ENCODE measurements at regions not wholly inside any gene's neighbourhood (a gene's known extent, or its start where the extent isn't known, plus 50 kb on each side); places are given as distances from the start of the nearest gene placed in this dataset.
A peak's percentile ranks its signal among the peaks of the same experiment; 100 is the strongest.

DNA sequence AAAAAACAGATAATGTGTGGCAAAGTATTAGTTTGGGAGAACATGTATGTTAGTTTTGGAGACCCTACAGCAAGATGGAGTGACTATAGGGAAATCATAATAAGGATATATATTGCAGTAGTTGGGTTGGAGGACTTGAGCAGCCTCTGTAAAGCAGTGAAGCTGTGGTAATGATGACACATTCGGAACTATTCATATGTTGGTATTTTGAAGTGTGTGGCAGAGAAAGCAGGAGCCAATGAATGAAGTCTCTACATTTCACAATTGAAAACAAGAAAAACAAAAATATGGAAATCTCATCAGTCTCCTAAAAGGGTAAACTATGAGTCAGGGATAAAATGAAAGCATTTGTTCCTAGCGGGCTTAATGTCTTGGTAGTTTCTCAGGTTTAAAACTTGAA lies 645.9 kb downstream of the OTOL1 start:
- DNase-seq = peak; percentile 53
- no peaks in the 10 kb centered on the region for H3K9me3 ChIP-seq (ENCODE audit: low read length)
- H3K4me1 ChIP-seq (ENCODE audit: insufficient read depth, low read length) = peaks cover 28% of the 10 kb centered on the region
- peak; percentile 34; the same call in 1 of the 2 replicates for ATAC-seq
- no TSS peak for BruUV-seq (replicated peaks)
- H3K27me3 ChIP-seq (ENCODE audit: low read length) = no peaks in the 10 kb centered on the region
- intact Hi-C loops (cut with micrococcal nuclease) = loop anchor here (10.0 kb wide), 1 partner anchor 222 kb away; no protein-coding TSS in a partner anchor
- TF ChIP-seq, protein P1, sequence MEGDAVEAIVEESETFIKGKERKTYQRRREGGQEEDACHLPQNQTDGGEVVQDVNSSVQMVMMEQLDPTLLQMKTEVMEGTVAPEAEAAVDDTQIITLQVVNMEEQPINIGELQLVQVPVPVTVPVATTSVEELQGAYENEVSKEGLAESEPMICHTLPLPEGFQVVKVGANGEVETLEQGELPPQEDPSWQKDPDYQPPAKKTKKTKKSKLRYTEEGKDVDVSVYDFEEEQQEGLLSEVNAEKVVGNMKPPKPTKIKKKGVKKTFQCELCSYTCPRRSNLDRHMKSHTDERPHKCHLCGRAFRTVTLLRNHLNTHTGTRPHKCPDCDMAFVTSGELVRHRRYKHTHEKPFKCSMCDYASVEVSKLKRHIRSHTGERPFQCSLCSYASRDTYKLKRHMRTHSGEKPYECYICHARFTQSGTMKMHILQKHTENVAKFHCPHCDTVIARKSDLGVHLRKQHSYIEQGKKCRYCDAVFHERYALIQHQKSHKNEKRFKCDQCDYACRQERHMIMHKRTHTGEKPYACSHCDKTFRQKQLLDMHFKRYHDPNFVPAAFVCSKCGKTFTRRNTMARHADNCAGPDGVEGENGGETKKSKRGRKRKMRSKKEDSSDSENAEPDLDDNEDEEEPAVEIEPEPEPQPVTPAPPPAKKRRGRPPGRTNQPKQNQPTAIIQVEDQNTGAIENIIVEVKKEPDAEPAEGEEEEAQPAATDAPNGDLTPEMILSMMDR (conservative IDR thresholded peaks at IDR 0.05; ENCODE audit: low read depth, low read length) = no peak
- no peak for TF ChIP-seq EZH2 (IDR thresholded peaks at IDR 0.05; ENCODE audit: low read length, unreplicated experiment)
- no peak for TF ChIP-seq EZH2phosphoT487 (IDR thresholded peaks at IDR 0.05; ENCODE audit: borderline replicate concordance, low read length)
- no peaks in the 10 kb centered on the region for H3K36me3 ChIP-seq (ENCODE audit: low read depth, low read length)
- no peak overlapping the region for H3K4me2 ChIP-seq (ENCODE audit: low read length)
- H3K9ac ChIP-seq (ENCODE audit: low read length) = no peak overlapping the region
- no peak overlapping the region for H2AFZ ChIP-seq (ENCODE audit: low read length)
- H3F3A ChIP-seq (ENCODE audit: low read length, unreplicated experiment) = no peaks in the 10 kb centered on the region
- H3K9me2 ChIP-seq (replicated peaks; ENCODE audit: low read length) = no peaks in the 10 kb centered on the region
- H4K20me1 ChIP-seq (ENCODE audit: low read length) = no peaks in the 10 kb centered on the region
- H3K4me3 ChIP-seq (ENCODE audit: low read length) = no peak overlapping the region
- POLR2A ChIA-PET (ENCODE audit: unreplicated experiment) = no interaction called here
- H3K27ac ChIP-seq (ENCODE audit: low read length) = no peak overlapping the region
- no peaks in the 10 kb centered on the region for H3K79me2 ChIP-seq (ENCODE audit: low read length)
- CTCF ChIA-PET = no interaction called here

DNA sequence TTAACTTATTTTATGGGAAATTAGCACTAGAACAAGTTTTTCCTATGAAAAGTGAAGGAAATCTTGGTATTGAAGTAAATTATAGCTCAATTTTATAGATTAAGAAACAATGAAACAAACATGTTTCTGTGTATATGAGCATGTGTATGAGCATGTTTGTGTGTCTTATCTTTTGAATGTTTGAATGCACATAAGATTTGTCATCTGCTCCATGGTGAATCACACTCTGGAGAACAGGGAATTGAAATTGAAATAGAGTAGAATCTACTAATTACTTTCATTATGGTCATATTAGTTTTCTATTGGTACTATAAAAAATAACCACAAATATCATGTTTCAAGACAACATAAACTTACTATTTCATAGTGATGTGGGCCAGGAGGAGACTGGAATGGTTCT lies 646.6 kb downstream of the OTOL1 start:
- Histone ChIP-seq H3K4me1 (ENCODE audit: insufficient read depth, low read length) (peaks cover 28% of the 10 kb centered on the region), H3K9me3 (ENCODE audit: low read length) (no peaks in the 10 kb centered on the region), H3K4me3 (ENCODE audit: low read length) (no peak overlapping the region), H3K79me2 (ENCODE audit: low read length) (no peaks in the 10 kb centered on the region), H3F3A (ENCODE audit: low read length, unreplicated experiment) (no peaks in the 10 kb centered on the region), H2AFZ (ENCODE audit: low read length) (no peak overlapping the region), H3K36me3 (ENCODE audit: low read depth, low read length) (no peaks in the 10 kb centered on the region), H3K9ac (ENCODE audit: low read length) (no peak overlapping the region), H3K9me2 (replicated peaks; ENCODE audit: low read length) (no peaks in the 10 kb centered on the region), H3K27ac (ENCODE audit: low read length) (no peak overlapping the region), H4K20me1 (ENCODE audit: low read length) (no peaks in the 10 kb centered on the region), H3K4me2 (ENCODE audit: low read length) (no peak overlapping the region), H3K27me3 (ENCODE audit: low read length) (no peaks in the 10 kb centered on the region)
- BruUV-seq (replicated peaks) = no TSS peak
- ChIA-PET CTCF (interaction anchor here (0.7 kb wide), 1 partner anchor 112 kb away, joined by 4 read pairs; no protein-coding TSS in a partner anchor), POLR2A (ENCODE audit: unreplicated experiment) (no interaction called here)
- TF ChIP-seq EZH2phosphoT487 (IDR thresholded peaks at IDR 0.05; ENCODE audit: borderline replicate concordance, low read length) = no peak
- TF ChIP-seq EZH2 (IDR thresholded peaks at IDR 0.05; ENCODE audit: low read length, unreplicated experiment) = no peak
- TF ChIP-seq, protein P1 (conservative IDR thresholded peaks at IDR 0.05; ENCODE audit: low read depth, low read length) = no peak
- DNase-seq = peak; percentile 21
- no peak for ATAC-seq
- intact Hi-C loops (cut with micrococcal nuclease) = loop anchor here (10.0 kb wide), 1 partner anchor 222 kb away; no protein-coding TSS in a partner anchor

DNA sequence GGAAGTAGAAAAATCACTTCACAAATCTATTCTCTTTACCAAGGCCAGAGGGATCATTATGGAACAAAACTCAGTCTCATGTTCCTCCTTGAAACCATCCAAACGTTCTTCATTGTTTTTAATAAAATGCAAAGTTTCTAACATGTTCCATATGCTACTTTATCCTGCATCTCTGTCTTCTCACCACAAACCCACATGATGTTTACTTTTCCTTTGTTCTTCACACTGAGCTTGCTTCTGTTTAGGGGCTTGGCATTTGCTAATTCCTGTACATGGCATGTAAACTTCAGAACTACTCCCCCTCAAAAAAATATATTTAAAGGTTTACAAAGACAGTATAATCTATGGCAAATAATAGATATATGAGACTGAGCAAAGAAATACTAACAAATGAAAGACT lies 651.4 kb downstream of the OTOL1 start:
- POLR2A ChIA-PET (ENCODE audit: unreplicated experiment) = no interaction called here
- TF ChIP-seq EZH2 (IDR thresholded peaks at IDR 0.05; ENCODE audit: low read length, unreplicated experiment) = no peak
- TF ChIP-seq EZH2phosphoT487 (IDR thresholded peaks at IDR 0.05; ENCODE audit: borderline replicate concordance, low read length) = no peak
- TF ChIP-seq, protein P1 (conservative IDR thresholded peaks at IDR 0.05; ENCODE audit: low read depth, low read length) = no peak

More for the DNA sequence above, 651.4 kb downstream of the OTOL1 start:
- BruUV-seq (replicated peaks) = no TSS peak
- no peak overlapping the region for H2AFZ ChIP-seq (ENCODE audit: low read length)
- H3K4me3 ChIP-seq (ENCODE audit: low read length) = no peak overlapping the region
- CTCF ChIA-PET = no interaction called here
- H3K9me2 ChIP-seq (replicated peaks; ENCODE audit: low read length) = no peaks in the 10 kb centered on the region
- no peak for ATAC-seq
- H3K9me3 ChIP-seq (ENCODE audit: low read length) = no peaks in the 10 kb centered on the region
- DNase-seq = no peak
- H3F3A ChIP-seq (ENCODE audit: low read length, unreplicated experiment) = no peaks in the 10 kb centered on the region
- H3K36me3 ChIP-seq (ENCODE audit: low read depth, low read length) = no peaks in the 10 kb centered on the region
- no peak overlapping the region for H3K27ac ChIP-seq (ENCODE audit: low read length)
- H3K4me2 ChIP-seq (ENCODE audit: low read length) = no peak overlapping the region
- no peaks in the 10 kb centered on the region; the same call in 1 of the 2 replicates for H3K4me1 ChIP-seq (ENCODE audit: insufficient read depth, low read length)
- intact Hi-C loops (cut with micrococcal nuclease) = loop anchor here (10.0 kb wide), 1 partner anchor 217 kb away; no protein-coding TSS in a partner anchor
- H3K9ac ChIP-seq (ENCODE audit: low read length) = no peak overlapping the region
- H4K20me1 ChIP-seq (ENCODE audit: low read length) = no peaks in the 10 kb centered on the region
- no peaks in the 10 kb centered on the region for H3K27me3 ChIP-seq (ENCODE audit: low read length)
- H3K79me2 ChIP-seq (ENCODE audit: low read length) = no peaks in the 10 kb centered on the region
